Sciatic nerve (tissue), 2 donors: ENCODE measurements at regions not wholly inside any gene's neighbourhood (a gene's known extent, or its start where the extent isn't known, plus 50 kb on each side); places are given as distances from the start of the nearest gene placed in this dataset.

Experiments used
- ATAC-seq: fragments of 200-7000 bp; cut with Tn5 transposase; one replicate; pipeline ENCODE4 v1.9.1; 2020; ENCODE audit warnings: mild to moderate bottlenecking, moderate library complexity
- DNase-seq: peaks from one replicate; pipeline ENCODE4 v3.0.0-alpha.2; 2020; ENCODE audit warnings: low spot score
- intact Hi-C: fragments of 100-400 bp; cut with DNase I; formaldehyde crosslinking; loops from one replicate; pipeline ENCODE4 v1.14.2; 2022
- donor health status: DM: no; HTN: no; CAD: no.
- donor health status: DM: no; HTN: no; CAD: no.

- ATAC-seq = no peak
Measured at GRCh38 chr5:138651058-138651766, 76.0 kb upstream of the HSPA9 start.

GRCh38 chr5:138650196-138650595 lies 75.0 kb upstream of the HSPA9 start:
- ATAC-seq (no peak), DNase-seq (no peak)
- intact Hi-C loops = no loop called here

More at GRCh38 chr5:138651058-138651766, 76.0 kb upstream of the HSPA9 start:
- intact Hi-C loops = no loop called here
- DNase-seq = no peak

GRCh38 chr5:138649775-138650174 lies 74.6 kb upstream of the HSPA9 start:
- no peak for ATAC-seq
- no peak for DNase-seq
- intact Hi-C loops = no loop called here

GRCh38 chr5:138649316-138649720 lies 74.1 kb upstream of the HSPA9 start:
- ATAC-seq (no peak), DNase-seq (no peak)
- intact Hi-C loops = no loop called here

GRCh38 chr5:138648841-138649240 lies 73.6 kb upstream of the HSPA9 start:
- DNase-seq = no peak
- intact Hi-C loops = loop anchor here (1.0 kb wide), 1 partner anchor 72 kb away; no protein-coding TSS in a partner anchor
- ATAC-seq = no peak

- intact Hi-C loops = loop anchor here (1.0 kb wide), 1 partner anchor 73 kb away; no protein-coding TSS in a partner anchor
- ATAC-seq = no peak
- DNase-seq = no peak
Measured at GRCh38 chr5:138647794-138648410, 72.7 kb upstream of the HSPA9 start.

GRCh38 chr5:138647261-138647788 lies 72.1 kb upstream of the HSPA9 start:
- no peak for DNase-seq
- intact Hi-C loops = no loop called here
- ATAC-seq = no peak

- ATAC-seq (no peak), DNase-seq (no peak)
- intact Hi-C loops = no loop called here
Measured at GRCh38 chr5:138646671-138647070, 71.5 kb upstream of the HSPA9 start.

GRCh38 chr5:138645778-138646575 lies 70.8 kb upstream of the HSPA9 start:
- intact Hi-C loops = no loop called here
- ATAC-seq (no peak), DNase-seq (no peak)

- intact Hi-C loops = no loop called here
- ATAC-seq (no peak), DNase-seq (no peak)
Measured at GRCh38 chr5:138643040-138643791, 68.0 kb upstream of the HSPA9 start.

- ATAC-seq (peak; percentile 64), DNase-seq (peak; percentile 88)
- intact Hi-C loops = loop anchor here (2.0 kb wide), 1 partner anchor 623 kb away; no protein-coding TSS in a partner anchor
Measured at GRCh38 chr5:138641547-138642298, 66.5 kb upstream of the HSPA9 start.

GRCh38 chr5:138640646-138641254 lies 65.5 kb upstream of the HSPA9 start:
- ATAC-seq = no peak
- DNase-seq = no peak
- intact Hi-C loops = loop anchor here (2.0 kb wide), 1 partner anchor 624 kb away; no protein-coding TSS in a partner anchor

- DNase-seq (no peak), ATAC-seq (no peak)
- intact Hi-C loops = loop anchor here (2.0 kb wide), 1 partner anchor 625 kb away; no protein-coding TSS in a partner anchor
Measured at GRCh38 chr5:138640138-138640537, 64.9 kb upstream of the HSPA9 start.

- intact Hi-C loops = no loop called here
- ATAC-seq = no peak
- no peak for DNase-seq
Measured at GRCh38 chr5:138639326-138639725, 64.1 kb upstream of the HSPA9 start.

GRCh38 chr5:138637256-138637655 lies 62.1 kb upstream of the HSPA9 start:
- ATAC-seq = no peak
- intact Hi-C loops = no loop called here
- no peak for DNase-seq

GRCh38 chr5:138636398-138636944 lies 61.3 kb upstream of the HSPA9 start:
- intact Hi-C loops = no loop called here
- DNase-seq = no peak
- ATAC-seq = no peak

- DNase-seq (no peak), ATAC-seq (no peak)
- intact Hi-C loops = no loop called here
Measured at GRCh38 chr5:138635708-138636107, 60.5 kb upstream of the HSPA9 start.
